NK-92 treated with Interleukin-12 subunit alpha and Interleukin-12 subunit beta, amount 100 ng/mL, for 24 hours (cell line): ENCODE measurements at regions not wholly inside any gene's neighbourhood (a gene's known extent, or its start where the extent isn't known, plus 50 kb on each side); places are given as distances from the start of the nearest gene placed in this dataset.
"Not testable (repeated sequence)": the region's sequence is repeated elsewhere in the genome, so short reads cannot be mapped to it uniquely, and the experiment has no call there.

ENCODE experiments used
- DNase-seq: peaks from one replicate; lab custom pipeline; 2025; lab: John Stamatoyannopoulos, UW

- DNase-seq = no peak
These were observed 725.8 kb downstream of the RAPGEF2 start for GRCh38 chr4:159828687-159829086.

- DNase-seq = no peak
These were observed 726.3 kb downstream of the RAPGEF2 start for GRCh38 chr4:159829184-159829583.

DNA sequence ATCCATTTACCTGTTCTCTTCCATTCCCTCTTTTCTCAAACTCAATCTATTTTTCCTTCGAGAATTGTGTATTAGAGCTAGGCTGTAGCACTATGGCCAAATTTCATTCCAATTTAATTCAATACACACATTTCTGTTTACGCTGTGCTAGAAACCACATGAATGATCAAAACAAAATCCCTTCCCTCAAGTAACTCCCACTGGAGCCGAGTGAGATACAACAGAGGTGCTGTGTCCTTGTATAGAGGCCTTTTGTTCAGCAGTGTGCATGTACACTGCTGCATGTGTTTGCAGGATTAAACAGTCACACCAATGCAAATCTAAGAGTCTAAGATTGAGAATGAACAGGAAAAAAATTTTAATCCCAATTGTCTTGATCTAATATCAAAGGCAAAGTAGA is 734.2 kb downstream of the RAPGEF2 start:
- DNase-seq = no peak

DNA sequence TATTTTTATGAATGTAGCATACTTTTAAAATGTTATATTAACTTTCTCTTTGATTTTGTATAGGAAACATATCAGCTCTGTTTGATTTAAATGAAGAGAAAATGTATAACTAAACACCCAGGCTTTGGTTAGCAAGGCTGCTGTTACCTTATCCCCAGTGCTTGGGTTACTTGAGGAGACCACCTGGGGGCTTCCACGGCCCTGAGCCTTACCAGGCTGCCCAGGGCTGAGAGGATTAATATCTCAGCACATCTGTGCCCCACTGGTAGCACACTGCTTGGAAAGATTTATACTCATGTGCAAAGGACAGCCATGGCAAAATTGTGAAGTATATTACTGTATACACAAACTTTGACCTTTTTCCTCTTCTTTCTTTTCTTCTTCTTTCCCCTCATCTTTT is 752.9 kb downstream of the RAPGEF2 start:
- no peak for DNase-seq

DNA sequence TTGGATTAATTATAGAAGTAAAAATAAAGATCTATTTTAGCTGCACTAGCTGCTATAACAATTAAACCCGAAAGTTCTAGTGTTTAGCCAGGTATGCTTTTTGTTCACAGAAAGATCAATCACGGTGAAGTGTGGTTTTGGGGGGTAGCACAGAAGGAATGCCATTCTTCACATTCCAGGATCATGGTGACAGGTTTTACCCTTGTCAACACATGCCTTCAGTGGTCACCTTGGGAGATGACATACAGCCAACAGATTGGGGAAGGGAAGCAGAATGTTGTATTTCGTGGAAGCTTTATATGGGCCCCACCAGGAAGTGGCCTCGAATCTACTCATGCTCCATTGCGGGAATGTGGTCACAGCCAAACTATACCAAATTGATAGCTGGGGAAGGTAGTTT is 753.6 kb downstream of the RAPGEF2 start:
- no peak for DNase-seq

DNA sequence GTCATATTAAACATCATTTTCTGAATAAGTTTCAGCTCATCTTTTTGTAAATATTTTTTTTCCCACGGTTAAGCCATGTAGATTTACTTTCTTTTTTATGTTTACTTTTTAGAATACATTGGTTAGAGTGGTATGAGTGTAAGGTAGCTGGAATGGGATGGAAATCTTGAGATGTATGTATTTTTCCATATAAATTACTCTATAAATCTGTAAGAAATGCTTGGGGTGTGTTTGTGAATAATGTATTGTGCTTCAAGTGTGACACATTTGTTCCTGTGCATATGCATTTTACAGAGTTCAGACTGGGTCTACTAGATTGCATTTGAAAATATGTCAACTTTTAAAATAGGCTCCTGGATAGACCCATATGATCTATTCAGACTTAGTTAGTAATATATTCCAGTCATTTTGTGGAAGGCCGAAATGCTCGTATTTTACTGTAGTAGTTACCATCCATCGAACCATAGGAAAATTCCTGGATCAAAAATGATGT is 756.8 kb downstream of the RAPGEF2 start:
- DNase-seq = no peak

GRCh38 chr4:159860945-159861344 is 758.1 kb downstream of the RAPGEF2 start:
- DNase-seq = no peak

DNA sequence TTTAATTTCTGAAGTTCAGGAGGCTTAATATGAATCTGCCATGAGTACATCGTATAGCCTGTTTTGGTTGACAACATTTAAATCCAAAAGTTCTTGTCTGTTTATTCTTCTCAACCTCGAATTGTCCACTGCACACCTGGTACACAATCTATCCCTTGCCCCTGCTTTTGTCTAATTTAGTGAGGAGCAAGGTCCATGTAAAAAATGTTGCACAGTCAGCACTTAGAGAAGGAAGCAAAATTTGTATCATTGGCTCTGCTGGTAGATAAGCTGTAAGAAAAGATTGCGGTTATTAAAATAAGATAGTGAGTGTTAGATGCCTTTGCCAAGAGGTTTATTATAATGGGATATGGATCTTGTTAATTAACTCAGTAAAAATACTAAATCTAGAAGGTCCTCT is 761.5 kb downstream of the RAPGEF2 start:
- DNase-seq = no peak

GRCh38 chr4:159867673-159868072 is 764.8 kb downstream of the RAPGEF2 start:
- no peak for DNase-seq

DNA sequence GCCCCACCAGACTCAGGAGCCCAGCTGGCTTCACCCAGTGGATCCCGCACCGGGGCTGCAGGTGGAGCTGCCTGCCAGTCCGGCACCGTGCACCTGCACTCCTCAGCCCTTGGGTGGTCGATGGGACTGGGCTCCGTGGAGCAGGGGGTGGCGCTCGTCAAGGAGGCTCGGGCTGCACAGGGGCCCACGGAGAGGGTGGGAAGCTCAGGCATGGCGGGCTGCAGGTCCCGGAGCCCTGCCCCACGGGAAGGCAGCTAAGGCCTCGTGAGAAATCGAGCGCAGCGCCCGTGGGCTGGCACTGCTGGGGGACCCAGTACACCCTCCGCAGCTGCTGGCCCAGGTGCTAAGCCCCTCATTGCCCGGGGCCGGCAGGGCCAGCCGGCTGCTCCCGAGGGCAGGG is 766.1 kb downstream of the RAPGEF2 start:
- DNase-seq = not testable (repeated sequence)

GRCh38 chr4:159871141-159871540 is 768.3 kb downstream of the RAPGEF2 start:
- no peak for DNase-seq

- DNase-seq = no peak
These were observed 778.3 kb downstream of the RAPGEF2 start for GRCh38 chr4:159881158-159881557.

DNA sequence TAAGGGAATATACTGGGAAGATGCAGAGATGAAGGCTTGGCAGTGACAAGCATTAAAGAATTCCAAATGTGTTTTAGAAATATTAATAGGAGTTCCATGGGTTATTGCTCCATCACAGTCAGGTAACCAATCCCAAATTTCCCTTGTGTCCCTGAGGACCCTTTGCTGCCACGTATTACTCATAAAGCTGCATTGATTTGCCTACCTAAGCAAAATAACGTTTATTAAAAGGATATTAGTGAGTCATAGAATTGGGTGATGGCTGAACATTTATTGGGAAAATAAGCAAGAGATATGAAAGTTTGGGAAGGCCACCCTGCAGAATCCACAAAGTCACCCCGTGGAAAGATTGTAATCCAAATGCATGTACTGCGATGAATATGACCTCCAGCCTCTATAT is 782.1 kb downstream of the RAPGEF2 start:
- no peak for DNase-seq

DNA sequence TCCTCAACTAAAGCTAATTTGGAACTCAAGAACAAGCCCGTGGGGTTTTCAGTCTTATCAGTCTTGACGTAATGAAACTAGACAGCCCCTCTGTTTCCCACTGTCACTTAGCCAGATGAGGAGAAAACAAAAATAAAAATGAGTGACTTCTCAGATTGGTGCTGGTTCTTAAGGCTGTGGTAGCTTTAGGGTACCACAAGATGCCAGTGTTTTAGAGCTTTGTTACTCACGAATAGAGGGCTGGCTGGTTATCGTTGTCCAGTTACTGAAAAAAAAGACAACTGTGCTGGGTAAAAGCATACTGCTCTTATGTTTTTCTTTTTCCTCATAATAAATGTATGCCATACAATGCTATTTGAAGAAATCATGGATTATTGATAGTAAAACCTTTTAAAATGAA is 796.7 kb downstream of the RAPGEF2 start:
- DNase-seq = no peak

- no peak for DNase-seq
These were observed 797.7 kb downstream of the RAPGEF2 start for GRCh38 chr4:159900562-159900961.

DNA sequence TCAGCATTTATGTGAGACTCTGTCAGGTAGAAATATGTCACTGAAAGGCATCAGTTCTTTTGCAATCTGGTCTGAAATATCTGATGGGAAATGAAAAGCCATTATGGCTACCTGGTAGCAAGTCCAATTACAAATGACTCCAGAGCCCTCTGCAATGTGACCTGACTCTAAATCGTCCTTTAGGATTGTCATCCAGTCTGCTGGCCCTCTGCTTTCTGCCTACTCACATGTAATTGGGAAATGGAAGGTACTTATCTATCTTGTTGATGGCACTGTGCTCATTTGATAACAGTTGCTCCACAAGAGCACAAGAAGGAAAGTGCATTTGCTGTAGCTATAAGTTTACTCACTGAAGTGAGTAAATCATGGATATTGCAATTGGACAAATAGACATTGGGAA is 799.8 kb downstream of the RAPGEF2 start:
- DNase-seq = no peak

DNA sequence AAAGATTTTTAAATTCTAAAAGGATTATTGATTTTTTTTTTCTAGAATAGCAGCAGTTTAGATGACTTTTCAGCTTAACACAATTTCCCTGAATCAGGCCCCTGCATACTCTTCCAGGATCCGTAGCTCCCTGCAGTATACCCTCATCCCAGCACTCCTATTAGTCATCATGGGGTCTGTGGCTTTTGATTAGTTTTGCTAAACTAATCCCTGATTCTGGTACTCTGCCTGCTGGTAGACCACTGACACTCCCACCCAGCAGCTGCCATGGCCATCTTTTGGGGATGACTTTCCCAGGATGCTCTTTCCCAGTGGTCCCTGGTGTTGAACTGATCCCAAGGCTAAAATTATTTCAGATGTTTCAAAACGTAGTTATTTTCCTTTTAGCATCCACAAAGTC is 802.0 kb downstream of the RAPGEF2 start:
- no peak for DNase-seq

- DNase-seq = no peak
These were observed 803.2 kb downstream of the RAPGEF2 start for GRCh38 chr4:159906051-159906450.

DNA sequence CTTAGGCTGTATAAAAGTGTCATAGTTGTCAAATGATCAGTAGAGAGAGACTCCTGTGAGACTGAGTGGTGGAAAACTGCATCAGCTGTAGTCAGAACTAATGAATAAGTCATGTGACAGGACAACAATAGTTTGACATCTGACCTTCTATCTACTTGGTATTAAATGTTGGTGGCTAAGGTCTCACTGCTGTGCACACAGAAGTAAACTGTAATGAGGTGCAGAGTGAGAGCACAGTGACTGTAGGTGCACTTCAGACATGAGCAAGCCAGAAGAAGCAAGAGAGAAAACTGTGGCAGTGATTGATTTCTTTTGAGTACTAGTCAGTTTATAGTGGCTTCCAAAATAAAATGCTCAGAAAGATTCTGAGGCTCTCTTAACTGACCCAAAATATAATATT is 803.6 kb downstream of the RAPGEF2 start:
- no peak for DNase-seq

GRCh38 chr4:159910721-159911120 is 807.8 kb downstream of the RAPGEF2 start:
- no peak for DNase-seq

DNA sequence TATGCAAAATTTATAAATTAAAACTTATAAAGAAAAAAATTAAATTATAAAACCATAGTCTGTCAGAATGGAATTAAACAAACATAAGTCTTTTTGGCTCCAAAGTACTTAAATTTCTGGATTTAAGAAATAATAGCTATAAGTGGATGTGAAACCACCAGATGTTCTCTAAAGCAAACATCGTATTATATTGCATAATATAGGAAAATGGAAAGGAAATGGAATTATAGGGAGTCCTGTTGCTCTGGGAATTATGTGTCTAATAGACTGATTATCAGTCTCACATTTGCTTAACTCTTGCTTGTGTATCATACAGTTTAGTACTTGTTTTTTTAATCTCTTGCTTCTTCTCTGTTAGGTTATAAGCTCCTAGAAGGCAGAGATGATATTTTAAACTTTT is 819.2 kb downstream of the RAPGEF2 start:
- DNase-seq = no peak

DNA sequence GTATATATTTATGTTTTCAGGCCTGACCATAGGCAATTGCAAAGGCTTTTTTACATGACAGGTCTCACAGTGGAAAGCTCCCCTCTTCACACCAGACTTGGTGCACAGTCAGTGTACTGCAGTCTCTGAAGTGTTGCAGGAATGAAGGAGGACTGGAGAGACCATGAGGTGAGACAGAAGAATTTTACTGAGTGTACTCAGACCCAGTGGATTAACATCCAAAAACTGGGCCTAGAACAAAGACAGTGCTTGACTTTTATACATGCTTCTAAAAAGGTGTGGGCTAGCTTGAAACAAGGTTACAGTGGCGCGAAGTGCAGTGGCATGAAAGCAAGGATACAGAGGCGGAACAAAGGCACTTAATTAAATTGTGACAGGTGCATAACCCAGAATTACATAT is 822.9 kb downstream of the RAPGEF2 start:
- no peak for DNase-seq

DNA sequence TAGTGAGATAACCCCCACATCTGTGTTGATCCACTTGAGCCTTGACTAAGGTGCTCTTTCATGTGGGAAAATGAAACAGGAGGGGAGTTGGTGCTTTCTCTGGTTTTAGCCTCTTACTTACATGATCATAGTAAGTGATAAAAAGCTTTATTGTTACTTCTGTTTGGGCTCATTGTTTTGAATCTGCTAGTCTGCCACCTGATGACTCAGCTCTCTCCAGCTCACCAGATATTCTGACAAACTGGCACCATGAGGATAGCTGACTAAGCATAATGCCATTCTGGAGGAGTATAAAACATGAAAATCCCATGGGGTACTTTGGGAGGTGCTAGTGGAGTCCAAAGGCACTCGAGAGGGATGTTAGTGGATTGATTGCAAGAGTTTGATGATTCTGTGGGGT is 824.0 kb downstream of the RAPGEF2 start:
- DNase-seq = no peak

- no peak for DNase-seq
These were observed 824.9 kb downstream of the RAPGEF2 start for GRCh38 chr4:159927781-159928180.

DNA sequence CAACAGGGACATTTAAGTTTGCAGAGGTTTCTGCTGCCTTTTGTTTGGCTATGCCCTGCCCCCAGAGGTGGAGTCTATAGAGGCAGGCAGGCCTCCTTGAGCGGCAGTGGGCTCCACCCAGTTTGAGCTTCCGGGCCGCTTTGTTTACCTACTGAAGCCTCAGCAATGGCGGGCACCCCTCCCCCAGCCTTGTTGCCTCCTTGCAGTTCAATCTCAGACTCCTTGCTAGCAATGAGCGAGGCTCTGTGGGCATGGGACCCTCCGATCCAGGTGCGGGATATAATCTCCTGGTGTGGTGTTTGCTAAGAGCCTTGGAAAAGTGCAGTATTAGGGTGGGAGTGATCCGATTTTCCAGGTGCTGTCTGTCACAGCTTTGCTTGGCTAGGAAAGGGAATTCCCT is 831.7 kb downstream of the RAPGEF2 start:
- not testable (repeated sequence) for DNase-seq
